HCT116 (cell line): ENCODE measurements at regions not wholly inside any gene's neighbourhood (a gene's known extent, or its start where the extent isn't known, plus 50 kb on each side); places are given as distances from the start of the nearest gene placed in this dataset.

Source experiments
- CTCF ChIP-seq, 3 experiments: fragments of 200-600 bp in 1 of 3; sonication (generic) in 1 of 3; IDR thresholded peaks in 2 of 3; conservative IDR thresholded peaks in 1 of 3; 2 replicates each; pipeline ENCODE4 v1.5.1; 2012 to 2017; ENCODE audit warnings: low read depth in 2 of 3, low read length in 2 of 3, antibody characterized with exemption in 1 of 3, borderline replicate concordance in 1 of 3, control low read depth in 1 of 3, mild to moderate bottlenecking in 1 of 3, mixed read lengths in 1 of 3, mixed run types in 1 of 3, moderate library complexity in 1 of 3; ENCODE audit not compliant: insufficient read depth in 1 of 3
- SP1 ChIP-seq: IDR thresholded peaks from 2 replicates; pipeline ENCODE4 v1.6.1; 2012; ENCODE audit warnings: low read depth

- TF ChIP-seq CTCF (IDR thresholded peaks at IDR 0.05 in 2 of 3, conservative IDR thresholded peaks at IDR 0.05 in 1 of 3; ENCODE audit: borderline replicate concordance in 1 of 3, insufficient read depth in 1 of 3, low read depth in 2 of 3, low read length in 2 of 3): no peak
- TF ChIP-seq SP1: no peak
Observed at GRCh38 chr6:152920016-152920415, 62.8 kb downstream of the FBXO5 start.
